Pancreas (tissue), 10 donors: ENCODE measurements at regions not wholly inside any gene's neighbourhood (a gene's known extent, or its start where the extent isn't known, plus 50 kb on each side); places are given as distances from the start of the nearest gene placed in this dataset.

ENCODE experiments used
- ATAC-seq, 4 donors: fragments of 200-7000 bp; cut with Tn5 transposase; one replicate each; pipeline versions ENCODE4 v1.8.0 to v1.9.1; 2020; ENCODE audit warnings: mild to moderate bottlenecking in 4 of 4, moderate library complexity in 4 of 4
- DNase-seq, 6 donors: peaks; one replicate each; pipeline ENCODE4 v3.0.0-alpha.2; 2020
- FAIRE-seq: peaks from 2 replicates; lab custom pipeline; 2012; peaks lifted over from hg19 to GRCh38; lab: Jason Lieb, UNC
- H3K27ac ChIP-seq, 4 donors: fragments of 200-600 bp; sonication (generic); 1 replicate in 3 of 4; 2 replicates in 1 of 4; pipeline versions ENCODE4 v1.5.0 to v1.8.0; 2020
- H3K27me3 ChIP-seq, 4 donors: fragments of 200-600 bp; one replicate each; pipeline ENCODE4 v1.8.0; 2021
- H3K36me3 ChIP-seq, 3 donors: fragments of 200-600 bp; sonication (generic) in 1 of 3; one replicate each; pipeline versions ENCODE4 v1.5.0 to v1.8.0; 2020 to 2021
- H3K4me1 ChIP-seq, 3 donors: fragments of 200-600 bp; one replicate each; pipeline ENCODE4 v1.8.0; 2021
- H3K4me3 ChIP-seq, 4 donors: fragments of 200-600 bp; sonication (generic) in 2 of 4; one replicate each; pipeline versions ENCODE4 v1.5.0 to v1.8.0; 2020 to 2021
- H3K9me3 ChIP-seq, 4 donors: fragments of 200-600 bp; one replicate each; pipeline ENCODE4 v1.8.0; 2021
- WGBS, 2 donors: extraction: QIAGEN DNeasy Blood & Tissue Kit; methylation state at CpG; one replicate each; pipeline ENCODE4 v1.1.7; 2013; 5-methylcytosine and 5-hydroxymethylcytosine counted together
- intact Hi-C, 3 donors: fragments of 100-400 bp; cut with DNase I; formaldehyde crosslinking; loops; one replicate each; pipeline versions ENCODE4 v1.11.1 to v1.14.2; 2022
- TF ChIP-seq, protein P1 (sequence below), 4 donors: fragments of 200-600 bp; sonication (generic) in 3 of 4; IDR thresholded peaks; one replicate each; pipeline versions ENCODE4 v1.5.0 to v1.8.0; 2021; ENCODE audit warnings: antibody characterized with exemption in 4 of 4
- donor health status: healthy with polysubstance abuse.
- donor health status: DM: no; HTN: no; CAD: no; lungs with moderate emphysema.
- donor health status: DM: no; HTN: no; CAD: no.
- donor health status: control.
- donor health status: control.
- donor health status: Bipolar disorder and iron deficiency.
- donor health status: DM: yes; HTN: yes; CAD: no.
- donor health status: DM: no; HTN: no; CAD: no.
- donor health status: DM: no; HTN: no; CAD: no.
- donor health status: DM: yes; HTN: yes; CAD: no.

DNA sequence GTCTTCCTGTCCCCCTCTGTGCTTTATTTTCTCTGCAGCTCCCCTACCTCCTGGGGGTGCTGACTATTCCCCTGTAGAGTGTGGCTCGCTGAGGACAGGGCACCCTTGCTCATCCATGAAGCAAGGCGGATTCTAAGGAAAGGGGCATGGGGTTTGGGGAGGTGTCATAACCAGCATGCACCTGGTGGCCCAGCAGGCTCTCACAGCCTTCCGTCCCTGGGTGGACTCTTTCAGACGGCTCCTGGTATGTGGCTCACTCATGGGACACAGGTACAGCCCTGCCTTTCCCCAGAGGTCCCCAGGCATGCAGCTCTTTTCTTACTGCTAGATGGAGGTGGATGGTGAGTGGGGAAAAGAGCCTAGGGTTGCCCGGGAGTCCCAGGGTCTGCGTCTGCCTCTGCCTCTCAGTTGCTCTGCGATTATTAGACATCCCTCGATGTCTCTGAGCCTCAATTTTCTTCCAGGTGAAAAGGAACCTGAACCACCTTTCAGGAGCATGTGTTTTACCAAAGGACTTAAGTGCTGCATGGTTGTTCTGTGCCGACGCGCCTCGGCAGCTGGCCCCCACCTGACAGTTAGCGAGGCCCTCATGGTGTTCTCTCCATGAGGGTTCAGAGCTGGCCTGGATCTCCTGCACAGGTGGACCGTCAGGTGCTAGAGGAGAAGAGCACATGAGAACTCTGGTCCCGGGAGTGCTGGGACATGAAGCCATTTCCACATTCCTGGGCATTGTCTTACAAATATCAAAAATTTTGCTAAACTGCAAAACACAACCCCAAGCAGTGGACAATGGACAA, 172.5 kb upstream of the SHH start:
- intact Hi-C loops, result no loop called here
- Histone ChIP-seq H3K27me3 (peaks cover 0 to 4% (median 0%) of the 10 kb centered on the region in 4 donors), H3K27ac (no peak overlapping the region), H3K4me3 (no peak overlapping the region), H3K36me3 (no peaks in the 10 kb centered on the region), H3K9me3 (no peaks in the 10 kb centered on the region), H3K4me1 (no peaks in the 10 kb centered on the region)
- FAIRE-seq (no peak), DNase-seq (no peak), ATAC-seq (no peak)
- 74 to 80% methylated on average over 15 of the region's 15 CpGs for WGBS, 2 donors
- TF ChIP-seq, protein P1, sequence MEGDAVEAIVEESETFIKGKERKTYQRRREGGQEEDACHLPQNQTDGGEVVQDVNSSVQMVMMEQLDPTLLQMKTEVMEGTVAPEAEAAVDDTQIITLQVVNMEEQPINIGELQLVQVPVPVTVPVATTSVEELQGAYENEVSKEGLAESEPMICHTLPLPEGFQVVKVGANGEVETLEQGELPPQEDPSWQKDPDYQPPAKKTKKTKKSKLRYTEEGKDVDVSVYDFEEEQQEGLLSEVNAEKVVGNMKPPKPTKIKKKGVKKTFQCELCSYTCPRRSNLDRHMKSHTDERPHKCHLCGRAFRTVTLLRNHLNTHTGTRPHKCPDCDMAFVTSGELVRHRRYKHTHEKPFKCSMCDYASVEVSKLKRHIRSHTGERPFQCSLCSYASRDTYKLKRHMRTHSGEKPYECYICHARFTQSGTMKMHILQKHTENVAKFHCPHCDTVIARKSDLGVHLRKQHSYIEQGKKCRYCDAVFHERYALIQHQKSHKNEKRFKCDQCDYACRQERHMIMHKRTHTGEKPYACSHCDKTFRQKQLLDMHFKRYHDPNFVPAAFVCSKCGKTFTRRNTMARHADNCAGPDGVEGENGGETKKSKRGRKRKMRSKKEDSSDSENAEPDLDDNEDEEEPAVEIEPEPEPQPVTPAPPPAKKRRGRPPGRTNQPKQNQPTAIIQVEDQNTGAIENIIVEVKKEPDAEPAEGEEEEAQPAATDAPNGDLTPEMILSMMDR (IDR thresholded peaks at IDR 0.05), result no peak

DNA sequence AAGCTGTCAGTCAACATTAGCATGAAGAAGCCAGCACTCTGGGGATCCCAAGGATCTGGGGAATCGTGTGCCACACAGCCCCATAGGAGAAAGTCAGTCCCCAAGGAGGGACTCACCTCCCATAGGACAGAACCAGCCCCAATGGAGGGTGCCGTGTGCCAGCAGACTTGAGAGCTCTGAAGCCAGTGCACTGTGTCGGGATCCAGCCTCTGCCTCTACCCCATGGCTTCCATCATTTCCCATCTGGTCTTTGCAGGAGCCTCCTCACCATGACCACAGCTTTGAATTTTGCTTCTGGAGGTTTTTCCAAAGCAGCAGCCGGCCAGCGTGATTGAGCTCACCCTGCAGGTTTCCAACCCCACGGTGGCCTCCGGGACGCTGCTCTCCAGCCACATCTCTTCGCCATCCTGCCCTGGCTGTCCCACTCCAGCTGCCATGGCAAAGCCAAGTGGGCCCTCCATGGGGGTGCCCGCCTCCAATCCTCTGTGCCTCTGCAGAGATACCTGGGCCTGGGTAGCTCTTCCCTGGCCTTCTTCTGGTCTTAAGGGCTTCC, 171.8 kb upstream of the SHH start:
- Histone ChIP-seq H3K4me3 (no peak overlapping the region), H3K27me3 (peaks cover 0 to 4% (median 0%) of the 10 kb centered on the region in 4 donors), H3K4me1 (no peaks in the 10 kb centered on the region), H3K9me3 (no peaks in the 10 kb centered on the region), H3K27ac (no peak overlapping the region), H3K36me3 (no peaks in the 10 kb centered on the region)
- 71 to 80% methylated on average over 9 to 10 of the region's 10 CpGs for WGBS, 2 donors
- intact Hi-C loops, result no loop called here
- DNase-seq, result no peak
- no peak for FAIRE-seq
- no peak for ATAC-seq
- TF ChIP-seq, protein P1 (IDR thresholded peaks at IDR 0.05), result no peak

DNA sequence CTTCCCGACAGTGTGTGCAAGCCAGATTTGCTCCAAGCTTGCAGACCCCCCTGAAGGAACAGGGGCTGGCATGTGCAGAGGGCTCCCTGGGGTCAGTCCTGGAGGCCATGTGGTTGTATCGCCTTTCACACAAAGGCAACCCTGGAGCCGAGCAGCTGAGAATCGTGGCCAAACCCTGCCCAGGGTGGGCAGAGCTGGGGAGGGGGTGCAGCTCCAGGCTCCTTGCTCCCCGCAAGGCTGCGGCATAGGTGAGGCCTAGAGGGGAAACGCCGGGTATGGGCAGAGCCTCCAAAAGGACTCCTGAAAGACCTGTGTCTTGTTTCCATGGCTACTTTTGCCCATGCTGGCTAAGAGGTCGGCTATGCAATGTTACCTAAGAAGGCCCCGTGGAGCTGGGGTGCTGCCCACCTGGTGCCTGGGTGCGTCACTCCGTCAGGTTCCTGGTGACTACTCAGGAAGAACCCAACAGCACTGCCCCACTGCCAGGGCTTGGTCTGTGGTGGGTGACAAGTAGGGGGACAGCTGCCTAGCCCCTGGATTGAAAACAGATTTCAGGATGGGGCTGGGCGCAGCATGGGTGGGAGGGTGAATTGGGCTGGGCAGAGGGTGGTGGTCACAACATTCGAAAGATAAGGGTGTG, 171.0 kb upstream of the SHH start:
- intact Hi-C loops, result no loop called here
- no peaks in the 10 kb centered on the region for H3K9me3 ChIP-seq
- no peaks in the 10 kb centered on the region for H3K36me3 ChIP-seq
- ATAC-seq, result no peak
- H3K27me3 ChIP-seq, result peaks cover 0 to 4% (median 0%) of the 10 kb centered on the region in 4 donors
- H3K4me3 ChIP-seq, result no peak overlapping the region
- no peak overlapping the region for H3K27ac ChIP-seq
- 60 to 71% methylated on average over 14 of the region's 14 CpGs for whole genome bisulfite sequencing, 2 donors
- DNase-seq, result peak in 1 of 6 donors; percentile 26
- TF ChIP-seq, protein P1 (IDR thresholded peaks at IDR 0.05), result no peak
- H3K4me1 ChIP-seq, result no peaks in the 10 kb centered on the region
- no peak for FAIRE-seq

DNA sequence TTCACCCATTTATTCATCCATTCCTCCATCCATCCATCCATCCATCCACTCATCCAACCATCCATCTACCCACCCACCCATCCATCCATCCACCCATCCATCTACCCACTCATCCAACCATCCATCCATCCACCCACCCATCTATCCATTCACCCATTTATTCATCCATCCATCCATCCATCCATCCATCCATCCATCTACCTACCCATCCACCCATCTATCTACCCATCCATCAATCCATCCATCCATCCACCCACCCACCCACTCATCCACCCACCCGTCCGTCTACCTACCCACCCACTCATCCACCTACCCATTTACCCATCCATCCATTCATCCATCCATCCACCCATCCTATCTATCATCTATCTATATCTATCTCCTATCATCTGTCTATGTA, 169.4 kb upstream of the SHH start:
- DNase-seq, result no peak
- 51 to 53% methylated on average over 2 of the region's 2 CpGs for WGBS, 2 donors

More for the DNA sequence above, 169.4 kb upstream of the SHH start:
- Histone ChIP-seq H3K27ac (no peak overlapping the region), H3K27me3 (peaks cover 0 to 4% (median 0%) of the 10 kb centered on the region in 4 donors), H3K4me1 (no peaks in the 10 kb centered on the region), H3K36me3 (no peaks in the 10 kb centered on the region), H3K9me3 (no peaks in the 10 kb centered on the region), H3K4me3 (no peak overlapping the region)
- intact Hi-C loops, result no loop called here
- TF ChIP-seq, protein P1 (IDR thresholded peaks at IDR 0.05), result no peak
- ATAC-seq, result no peak
- no peak for FAIRE-seq
